Femur (tissue), 1 donor: ENCODE measurements at regions not wholly inside any gene's neighbourhood (a gene's known extent, or its start where the extent isn't known, plus 50 kb on each side); places are given as distances from the start of the nearest gene placed in this dataset.

Experiments
- DNase-seq: peaks from one replicate; pipeline ENCODE4 v3.0.0-alpha.2; 2017

DNA sequence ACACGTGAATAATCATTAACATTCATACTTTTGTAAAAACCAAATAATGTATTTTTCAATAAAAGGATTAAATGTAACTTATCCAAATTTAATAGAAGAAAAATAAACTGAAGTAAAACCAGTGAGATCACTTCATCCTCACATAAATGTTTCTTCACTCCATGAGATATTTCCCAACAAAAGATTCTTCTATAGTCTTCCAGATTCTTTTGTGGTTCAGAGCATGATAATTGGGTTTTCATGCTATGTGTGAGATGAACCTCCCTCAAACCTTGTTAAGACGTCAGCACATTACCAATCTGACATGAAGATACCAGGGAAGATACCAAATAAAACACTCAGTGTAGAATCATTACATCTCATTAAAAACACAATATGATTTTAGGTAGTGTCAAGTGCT, 62.9 kb upstream of the OXGR1 start:
- DNase-seq, result no peak

DNA sequence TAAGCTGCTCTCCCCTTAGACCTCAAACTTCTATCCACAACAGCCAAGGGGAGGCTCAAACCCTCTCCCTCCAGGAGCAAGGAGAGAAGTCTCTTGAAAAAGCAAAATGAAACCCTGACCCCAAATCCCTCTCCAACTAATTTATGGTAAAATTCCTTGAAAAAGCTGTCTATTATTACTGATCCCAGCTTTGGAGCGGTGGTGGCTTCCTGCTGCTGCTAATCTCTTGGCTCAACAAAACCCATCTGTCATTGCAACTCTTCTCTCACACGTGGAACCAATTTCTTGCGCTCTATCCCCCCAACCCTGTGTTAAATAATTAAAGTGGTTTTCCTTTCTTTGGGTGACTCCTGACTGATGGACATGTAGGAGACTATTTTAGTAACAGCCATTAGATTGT, 64.1 kb upstream of the OXGR1 start:
- DNase-seq, result peak; percentile 27

DNA sequence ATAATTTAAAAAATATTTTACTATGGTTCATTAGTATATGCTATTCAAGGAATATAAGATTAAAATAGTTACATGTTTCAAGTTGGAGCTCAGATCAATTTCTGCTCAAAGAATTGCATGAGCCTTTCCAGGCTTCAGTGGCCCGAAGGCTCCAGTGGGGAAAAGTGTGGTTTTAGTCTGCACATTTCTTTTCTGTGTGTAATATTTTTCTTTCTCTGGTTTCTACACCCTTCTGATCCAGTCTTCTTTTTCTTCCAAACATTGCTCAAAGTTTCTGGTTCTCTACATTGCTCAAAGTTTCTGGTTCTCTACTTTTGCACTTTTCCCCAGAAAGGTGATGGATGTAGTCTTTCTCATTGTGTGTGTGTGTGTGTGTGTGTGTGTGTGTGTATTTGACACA, 64.7 kb upstream of the OXGR1 start:
- peak; percentile 26 for DNase-seq

DNA sequence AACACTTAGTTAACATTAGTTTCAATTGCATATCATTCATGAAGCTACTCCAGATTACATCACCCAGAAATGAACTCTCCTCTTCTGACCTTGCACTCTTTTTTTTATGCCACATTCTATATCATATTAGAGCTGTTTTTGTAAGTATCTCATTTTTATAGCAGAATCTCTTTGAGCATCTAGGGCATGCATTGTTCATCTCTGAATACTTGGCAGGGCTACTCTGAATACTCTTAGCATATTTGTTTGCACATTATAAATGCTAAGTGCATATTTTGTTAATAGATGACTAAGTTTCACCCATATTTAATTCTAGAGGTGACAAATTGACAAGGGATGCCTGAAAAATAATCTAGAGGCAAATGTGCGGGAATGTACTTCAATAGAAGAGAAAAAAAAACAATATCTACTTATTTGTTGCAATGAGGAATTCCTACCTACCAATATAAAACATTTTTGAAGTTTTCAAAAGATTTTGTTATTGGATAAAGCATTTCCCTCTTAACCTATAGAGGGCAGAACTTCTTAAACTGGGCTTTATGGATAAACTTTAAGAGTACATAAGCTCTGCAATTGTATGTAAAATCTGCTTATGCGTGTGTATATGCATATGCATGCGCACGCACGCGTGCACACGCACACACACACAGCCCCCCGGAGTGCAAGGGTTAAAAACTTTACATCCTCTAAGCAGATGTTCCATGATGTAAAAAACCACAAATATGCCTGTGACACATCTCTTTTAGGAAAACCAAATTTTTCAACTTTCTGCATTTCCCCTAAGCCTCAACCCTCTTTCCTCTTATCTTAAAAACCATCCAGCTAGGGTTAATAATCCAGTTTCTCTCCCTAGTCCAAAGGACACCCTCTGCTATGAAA, 73.0 kb upstream of the OXGR1 start:
- no peak for DNase-seq

DNA sequence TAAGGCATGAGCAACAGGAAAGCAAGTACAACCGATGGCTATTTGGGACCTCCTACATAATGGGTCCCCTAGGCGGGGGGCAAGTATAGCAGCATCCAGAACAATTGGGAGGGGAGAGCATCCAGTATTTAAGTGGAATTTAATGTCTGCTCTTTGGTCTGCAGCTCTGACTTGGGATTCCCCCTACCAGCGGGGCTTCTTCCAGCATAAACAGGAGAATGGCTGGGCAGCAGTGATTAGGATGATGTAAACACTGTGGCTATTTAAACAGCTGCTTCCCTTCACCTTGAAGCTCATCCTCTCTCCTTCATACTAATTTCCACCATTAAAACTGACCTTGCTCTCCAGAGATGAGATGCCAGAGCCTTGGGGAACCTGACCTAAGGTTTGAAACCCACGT, 73.9 kb upstream of the OXGR1 start:
- DNase-seq, result peak; percentile 21

DNA sequence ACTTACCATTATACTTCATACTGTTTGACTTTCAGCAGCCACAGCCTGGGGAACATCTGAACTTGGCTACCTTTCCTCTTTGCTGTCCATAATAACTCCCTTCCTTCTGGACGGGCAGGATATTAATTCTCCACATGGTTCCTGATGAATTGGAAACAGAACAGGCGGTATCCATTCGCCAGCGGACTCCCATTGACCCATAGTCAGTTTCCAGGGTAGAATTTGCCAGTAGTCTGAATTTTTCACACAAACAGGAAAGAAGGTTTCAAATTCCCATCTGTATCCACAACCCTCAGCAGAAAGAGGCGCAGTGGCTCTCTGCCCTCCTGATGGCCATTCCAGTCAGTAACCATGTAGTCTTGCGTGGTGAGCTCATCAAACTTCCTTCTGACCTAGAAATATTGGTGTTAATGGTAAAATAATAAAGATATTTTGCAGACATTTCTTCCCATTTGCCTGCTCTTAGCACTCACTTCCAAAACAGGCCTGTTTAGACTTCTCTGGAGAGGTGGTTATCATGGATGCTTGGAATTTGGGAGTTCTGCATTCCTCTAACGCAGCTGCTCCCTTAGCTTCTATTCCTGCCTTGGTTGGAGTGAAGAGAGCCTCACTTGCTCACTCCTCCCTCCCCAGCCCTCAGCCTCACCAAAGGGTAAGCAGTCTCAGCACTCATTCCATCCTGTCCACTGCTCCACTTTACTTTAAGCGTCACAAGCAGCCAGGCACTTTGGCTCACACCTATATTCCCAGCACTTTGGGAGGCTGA, 75.0 kb upstream of the OXGR1 start:
- DNase-seq, result peak; percentile 67

DNA sequence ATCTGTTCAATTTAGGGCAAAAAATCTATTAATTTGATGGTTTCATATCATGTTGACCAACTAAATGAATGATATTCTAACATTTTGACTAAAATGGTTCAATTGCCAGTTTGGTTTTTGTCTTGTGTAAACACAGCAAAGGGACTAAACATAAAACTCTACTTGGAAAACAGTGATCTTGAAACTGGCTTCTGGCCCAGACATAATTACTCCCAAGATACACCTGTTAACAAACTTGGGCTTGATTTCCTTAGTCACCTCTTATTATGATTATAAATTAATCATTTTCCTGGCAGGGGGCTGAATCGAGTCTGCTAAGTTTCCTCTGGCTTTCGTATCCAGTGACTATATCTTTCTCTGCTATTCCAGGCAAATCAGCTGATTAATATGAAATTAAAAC, 78.0 kb upstream of the OXGR1 start:
- no peak for DNase-seq

DNA sequence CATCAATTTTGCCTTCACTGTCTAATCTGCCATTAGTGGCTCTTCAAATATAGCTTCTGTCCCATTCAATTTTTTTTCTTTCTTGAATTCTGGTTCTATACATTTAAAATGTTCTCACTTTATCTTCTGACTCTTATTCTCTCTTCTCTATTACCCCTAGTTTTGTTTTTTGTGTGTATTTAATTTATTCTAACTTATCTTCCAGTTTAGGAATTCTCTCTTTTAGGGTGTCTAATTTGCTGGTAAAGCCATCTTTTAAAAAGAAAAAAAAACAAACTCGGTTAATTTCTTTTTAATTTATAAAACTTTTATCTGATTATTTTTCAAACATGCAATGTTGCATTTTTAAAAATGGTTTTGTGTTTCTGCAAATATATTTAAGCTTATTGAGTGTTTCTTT, 80.3 kb upstream of the OXGR1 start:
- no peak for DNase-seq

DNA sequence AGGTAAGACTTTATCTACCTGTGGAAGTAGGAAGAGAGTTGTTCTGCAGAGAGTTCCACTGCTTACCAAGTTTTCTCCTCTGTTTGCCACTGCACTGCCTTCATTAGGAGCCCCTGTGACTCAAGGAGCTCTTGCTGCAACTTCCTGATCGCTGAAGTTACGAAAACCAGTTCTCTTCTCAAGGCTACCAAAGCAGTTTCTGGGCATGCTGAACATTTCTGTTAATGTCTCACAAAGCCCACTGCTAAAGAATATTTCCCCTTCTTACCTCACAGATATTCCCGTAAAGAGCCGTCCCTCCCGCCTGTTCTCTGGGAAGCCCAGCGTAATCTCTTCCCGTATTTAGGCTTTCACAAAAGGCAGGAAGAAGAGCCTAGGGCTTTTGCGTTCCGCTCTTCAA, 82.6 kb upstream of the OXGR1 start:
- peak; percentile 24 for DNase-seq

DNA sequence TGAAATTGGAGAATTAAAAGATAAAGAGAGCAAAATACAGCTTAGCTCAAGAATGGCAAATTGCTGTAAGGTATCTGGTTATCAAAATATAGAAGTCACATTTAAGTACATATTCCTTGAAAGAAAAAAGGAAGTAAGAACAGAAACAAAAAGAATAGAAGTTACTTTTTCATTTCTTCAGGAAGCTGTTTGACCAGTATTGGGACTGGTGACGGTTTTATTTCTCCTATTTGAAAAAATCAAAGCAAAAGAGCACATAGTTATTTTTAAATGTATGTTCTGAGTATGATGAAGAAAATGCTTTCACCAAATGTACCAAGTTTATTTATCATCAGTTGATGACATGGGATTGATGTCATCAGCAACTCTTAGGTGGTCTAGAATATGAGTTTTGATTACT, 83.1 kb upstream of the OXGR1 start:
- DNase-seq, result no peak

DNA sequence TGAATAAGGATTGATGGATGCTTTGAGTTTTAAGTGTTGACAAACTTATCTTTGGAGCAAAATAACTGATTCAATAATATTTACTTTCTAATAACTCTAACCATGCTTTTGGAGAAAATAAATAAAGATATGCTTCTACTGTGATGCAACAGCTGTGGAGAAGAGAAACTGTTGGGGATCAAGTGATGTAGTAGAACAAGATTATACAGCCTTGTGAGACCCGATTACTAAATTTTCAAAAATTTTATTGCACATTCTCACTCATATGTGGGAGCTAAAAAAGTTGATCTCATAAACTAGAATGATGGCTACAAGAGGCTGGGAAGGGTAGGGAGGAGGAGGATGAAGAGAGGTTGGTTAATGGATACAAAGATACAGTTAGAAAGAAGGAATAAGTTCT, 85.5 kb upstream of the OXGR1 start:
- DNase-seq, result no peak

DNA sequence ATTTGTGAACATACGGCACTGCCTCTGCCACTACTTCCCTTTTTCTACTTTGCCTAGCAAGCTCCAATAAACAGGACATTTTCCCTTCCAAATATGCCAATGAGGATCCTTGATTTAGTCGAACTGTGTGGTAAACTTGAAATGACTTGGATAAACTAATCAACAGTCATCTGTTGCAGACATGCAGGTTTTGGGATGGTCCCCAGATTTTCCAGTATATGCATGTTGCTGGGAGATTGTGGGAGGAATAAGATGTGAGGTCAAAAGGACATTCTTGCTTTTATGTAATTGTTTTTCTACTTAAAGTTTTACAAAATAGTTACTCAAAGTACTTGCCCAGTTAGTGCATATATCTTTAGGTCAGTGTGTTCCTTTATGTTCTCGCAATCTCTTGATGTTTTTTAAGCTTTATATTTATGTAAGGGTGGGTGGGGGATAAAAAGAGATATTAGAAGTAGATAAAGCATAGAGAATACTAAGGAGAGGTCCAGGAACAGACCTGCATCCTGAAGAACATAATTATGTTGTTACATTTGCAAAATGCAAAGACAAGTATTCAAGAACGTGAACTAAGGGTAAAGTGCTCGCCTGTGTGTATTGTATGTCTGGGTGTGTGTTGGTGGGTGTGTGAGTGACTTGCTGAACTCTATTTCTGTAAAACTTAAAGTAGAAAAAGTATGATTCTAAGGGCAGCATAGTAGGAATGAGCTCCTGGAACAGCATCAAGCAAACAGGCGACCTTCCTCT, 88.4 kb upstream of the OXGR1 start:
- no peak for DNase-seq

DNA sequence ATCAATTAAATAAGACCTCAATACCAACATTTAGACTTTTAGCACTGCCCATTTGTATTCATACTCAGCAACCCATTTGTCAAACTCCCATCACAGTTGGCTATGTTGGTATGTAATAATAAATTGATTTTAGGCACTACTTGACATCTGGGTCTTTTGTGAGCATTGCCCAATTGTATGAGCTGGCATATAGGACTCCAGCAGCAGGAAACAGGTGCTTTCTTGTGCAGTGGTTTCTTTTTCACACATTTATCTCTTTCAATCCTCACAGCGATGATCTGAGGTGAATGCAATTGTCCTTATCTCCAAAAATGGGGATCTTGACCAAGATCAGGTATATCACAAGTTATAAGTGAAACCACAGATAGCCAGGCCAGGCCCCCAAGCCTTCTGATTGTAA, 96.9 kb upstream of the OXGR1 start:
- DNase-seq, result no peak

DNA sequence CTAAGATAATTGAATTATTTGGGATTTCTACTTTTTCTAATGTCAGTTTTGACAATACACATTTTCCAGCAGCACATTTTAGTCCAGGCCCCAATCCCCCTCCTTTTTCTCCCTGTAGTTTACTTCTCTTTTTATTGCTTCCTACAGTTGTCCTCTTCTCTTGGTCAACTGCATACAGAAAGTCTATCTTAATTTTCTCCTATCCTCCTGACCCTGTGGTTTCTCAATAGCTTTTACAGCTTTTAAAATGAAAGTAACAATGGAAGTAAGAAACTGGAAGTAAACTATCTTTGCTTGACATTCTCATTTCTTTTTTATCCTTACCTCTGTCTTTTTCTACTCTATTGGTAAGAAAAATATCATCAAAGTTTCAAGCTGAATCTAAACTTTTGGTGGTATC, 106.5 kb upstream of the OXGR1 start:
- DNase-seq, result no peak

DNA sequence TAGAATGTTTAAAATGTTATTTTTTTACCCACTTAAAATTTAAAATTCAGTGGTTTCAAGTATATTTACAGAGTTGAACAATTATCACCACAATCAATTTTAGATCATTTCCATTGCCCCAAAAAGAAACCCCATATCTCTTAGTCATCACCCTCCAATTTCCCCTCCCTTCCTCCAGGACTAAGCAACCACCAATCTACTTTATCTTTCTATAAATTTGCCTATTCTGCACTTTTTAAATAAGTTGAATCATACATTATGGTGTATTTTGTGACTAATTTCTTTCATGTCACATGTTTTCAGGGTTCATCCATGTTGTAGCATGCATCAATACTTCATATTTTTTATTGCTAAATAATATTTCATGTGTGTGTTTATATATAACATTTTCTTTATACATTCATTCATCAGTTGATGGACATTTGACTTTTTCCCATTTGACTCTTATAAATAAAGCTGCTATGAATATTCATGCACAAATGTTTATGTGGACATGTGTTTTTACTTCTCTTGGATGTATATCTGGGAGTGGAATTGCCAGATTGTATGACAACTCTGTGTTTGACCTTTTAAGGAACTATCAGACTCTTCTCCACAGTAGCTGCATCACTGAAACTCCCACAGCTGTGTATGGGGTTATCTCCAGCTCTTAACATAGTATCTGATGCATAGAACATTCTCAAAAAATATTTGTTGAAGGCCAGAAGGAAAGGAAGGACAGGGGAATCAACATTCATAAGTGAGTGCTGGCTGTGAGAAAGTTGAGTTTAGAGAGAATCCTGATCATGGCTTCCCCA, 107.8 kb upstream of the OXGR1 start:
- no peak for DNase-seq

DNA sequence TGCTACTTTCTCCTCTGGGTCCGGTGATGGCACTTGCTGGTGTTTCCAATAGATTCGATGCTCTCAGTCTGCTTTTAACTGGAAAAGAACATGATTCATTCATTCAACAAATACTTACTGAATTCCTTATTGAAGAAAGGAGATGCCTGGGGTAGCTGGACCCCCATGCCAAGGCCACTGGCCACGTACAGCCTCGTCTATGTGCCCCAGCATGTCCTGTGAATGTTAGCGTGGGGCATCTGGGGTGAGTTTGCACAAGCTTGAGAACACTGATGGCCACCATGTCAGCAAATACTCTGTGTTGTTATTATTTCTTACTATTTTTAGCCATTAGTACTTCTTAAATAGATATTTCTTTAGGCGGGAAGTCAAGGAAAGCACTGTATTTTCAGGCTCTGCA, 112.0 kb upstream of the OXGR1 start:
- no peak for DNase-seq

DNA sequence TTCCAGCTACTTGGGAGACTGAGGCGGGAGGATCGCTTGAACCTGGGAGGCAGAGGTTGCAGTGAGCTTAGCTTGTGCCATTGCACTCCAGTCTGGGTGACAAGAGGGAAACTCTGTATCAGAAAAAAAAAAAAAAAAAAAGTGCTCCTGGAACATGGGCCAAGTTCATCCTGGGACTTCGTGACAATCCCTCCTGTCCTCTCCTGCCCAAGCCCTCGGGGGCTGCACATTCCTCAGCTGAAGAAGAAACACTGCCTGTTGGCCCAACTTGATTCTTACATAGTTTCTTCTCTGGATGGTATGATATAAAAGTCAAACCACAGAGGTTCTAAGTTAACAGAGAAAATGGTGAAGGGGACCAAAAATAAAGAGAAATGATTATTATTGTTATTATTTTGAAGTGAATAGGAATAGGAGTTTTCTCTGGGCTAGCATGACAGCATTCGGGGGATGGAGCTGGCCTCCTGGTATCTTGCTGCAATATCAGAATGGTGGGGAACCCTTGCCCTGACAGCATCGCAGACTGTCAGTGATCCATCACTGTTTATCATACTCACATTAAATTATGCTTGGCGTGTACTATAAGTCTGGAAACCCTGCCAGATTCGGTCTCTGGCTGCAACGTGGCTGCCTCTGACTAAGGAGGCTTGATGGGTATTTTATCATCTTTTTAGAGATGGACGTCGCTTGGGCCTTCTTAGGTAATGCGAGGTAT, 113.7 kb upstream of the OXGR1 start:
- DNase-seq, result no peak

DNA sequence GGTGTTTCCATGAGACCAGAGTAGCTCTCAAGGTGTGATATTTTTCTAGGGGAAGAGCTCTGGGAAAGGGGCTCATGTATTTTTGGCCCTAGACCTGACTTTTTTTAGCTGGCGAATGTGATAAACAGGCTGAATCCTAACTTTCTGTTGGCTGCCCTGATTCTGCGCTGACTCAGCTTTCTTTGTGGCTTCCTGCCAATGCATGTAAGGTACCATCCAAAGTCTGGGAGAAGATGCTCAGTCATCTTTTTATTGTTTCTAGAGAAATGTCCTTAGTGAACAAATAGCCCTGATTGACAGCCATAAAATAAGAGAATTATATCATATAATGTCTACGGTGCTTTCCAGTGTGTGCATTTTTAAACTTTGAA, 113.6 kb upstream of the MBNL2 start:
- no peak for DNase-seq

DNA sequence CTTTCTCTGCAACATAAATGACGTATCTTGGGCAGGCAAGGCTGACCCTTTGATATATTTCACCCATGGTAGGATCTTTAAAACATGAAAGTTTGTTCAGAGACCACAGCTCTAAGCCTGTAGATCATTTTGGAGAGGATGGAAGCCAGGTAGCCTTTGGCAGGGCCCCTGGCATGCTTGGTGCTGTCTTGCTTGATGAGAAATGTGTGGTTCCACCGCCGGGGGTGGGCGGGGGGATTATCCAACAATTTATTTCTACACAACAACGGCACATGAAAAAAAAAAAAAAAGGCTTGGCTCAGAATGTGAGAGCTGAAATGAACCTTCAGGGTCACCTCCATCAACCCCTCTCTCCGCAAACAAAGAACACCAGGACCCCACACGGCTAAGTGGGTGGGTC, 112.9 kb upstream of the MBNL2 start:
- no peak for DNase-seq

DNA sequence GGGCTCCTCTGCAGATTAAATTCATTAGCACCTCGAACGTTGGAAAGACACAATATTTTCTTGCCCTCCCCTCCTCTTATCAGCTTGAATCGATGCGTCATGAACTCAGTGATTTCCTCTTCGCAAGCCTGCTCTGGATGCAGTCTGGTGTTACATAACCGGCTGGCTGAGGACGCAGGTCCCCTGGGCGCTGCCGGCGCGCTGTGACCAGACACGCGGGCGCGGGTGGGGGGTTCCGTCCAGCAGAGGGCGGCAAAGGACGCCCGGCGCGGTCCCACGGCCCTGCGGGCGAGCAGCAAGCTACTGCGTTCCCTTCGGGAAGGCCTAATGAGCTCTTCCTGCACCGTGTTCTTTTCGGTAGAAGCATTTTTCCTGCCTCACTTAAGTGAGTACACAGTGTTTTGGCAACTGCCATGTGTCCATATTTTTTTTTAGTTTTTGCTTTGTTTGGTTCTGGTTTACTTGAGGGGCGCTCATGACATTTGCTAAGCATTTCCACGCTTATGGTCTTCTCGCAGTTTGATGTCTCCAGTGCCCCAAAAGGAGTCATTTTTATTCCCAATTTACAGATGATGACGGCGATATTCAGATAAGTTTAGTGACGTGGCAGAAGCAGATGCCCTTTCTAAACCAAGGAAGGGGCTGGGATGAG, 112.2 kb upstream of the MBNL2 start:
- DNase-seq, result peak; percentile 92

DNA sequence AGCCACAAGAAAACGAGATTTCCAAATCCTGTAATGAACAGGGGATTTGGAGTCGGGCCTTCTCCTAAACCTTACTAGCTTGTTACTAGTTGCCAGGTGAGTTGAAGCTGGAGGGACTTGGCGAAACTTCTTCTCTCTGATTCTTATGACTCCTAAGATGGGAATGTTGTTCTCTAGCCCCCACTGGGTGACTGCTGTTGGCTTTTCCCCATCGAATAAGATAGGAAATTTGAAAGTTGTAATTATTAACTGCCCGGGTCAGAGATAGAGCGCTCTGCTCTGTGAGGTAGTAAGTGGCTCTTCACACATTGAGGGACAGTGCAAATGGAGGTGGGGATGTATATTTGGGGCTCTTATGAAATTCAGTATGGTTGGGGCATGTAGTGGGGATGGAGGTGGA, 111.2 kb upstream of the MBNL2 start:
- DNase-seq, result no peak

DNA sequence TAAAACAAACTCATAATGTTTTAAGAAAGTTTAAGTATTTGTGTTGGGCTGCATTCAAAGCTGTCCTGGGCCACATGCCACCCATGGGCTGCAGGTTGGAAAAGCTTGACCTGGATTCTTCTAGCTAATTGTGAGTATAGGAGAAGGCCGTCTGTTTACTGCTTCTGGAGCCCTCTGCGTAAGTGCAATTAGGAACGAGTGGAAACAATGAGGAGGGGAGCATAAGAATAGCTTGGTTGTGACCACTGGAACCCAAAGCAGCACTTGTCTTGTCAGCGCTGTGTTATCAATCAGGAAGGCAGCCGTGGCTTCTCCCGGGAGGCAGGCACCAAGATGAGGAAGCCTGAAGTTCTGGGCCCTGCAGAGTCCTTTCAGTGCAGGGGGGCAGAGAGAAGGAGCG, 110.4 kb upstream of the MBNL2 start:
- DNase-seq, result no peak
